ENCODE measurements at regions not wholly inside any gene's neighbourhood (a gene's known extent, or its start where the extent isn't known, plus 50 kb on each side); places are given as distances from the start of the nearest gene placed in this dataset.

DNA sequence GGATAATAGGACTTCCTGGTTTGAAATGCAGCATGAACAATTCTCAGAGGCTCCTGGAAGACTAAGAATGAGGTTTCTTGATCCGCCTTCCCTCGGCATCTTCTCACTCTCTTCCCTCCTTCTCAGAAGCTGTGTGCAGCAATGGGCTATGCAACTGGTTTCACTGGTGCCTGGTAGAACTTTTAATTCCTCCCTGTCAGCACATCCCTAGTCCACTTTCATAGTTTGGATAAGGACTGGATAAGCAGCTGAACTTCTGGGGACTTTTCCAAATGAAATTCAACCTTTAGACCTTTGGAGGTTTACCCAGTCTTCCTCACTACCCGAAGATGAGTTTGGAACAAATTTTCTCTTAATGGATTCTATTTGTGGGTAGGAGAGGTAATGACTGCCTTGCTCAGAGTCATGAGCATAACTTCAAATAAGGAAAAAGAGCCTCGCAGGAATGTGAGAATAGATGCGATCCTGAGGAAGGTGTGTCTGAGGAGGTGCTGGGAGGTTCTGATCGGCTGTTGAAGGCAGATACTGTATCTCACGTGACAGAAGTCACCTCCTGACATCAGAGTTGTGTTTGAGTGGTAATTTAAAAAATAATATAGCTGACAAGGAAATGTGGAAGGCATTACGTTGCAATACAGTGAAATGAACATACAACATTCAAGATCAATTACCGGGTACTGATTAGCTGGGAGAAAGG, 56.0 kb upstream of the HAND2 start (continued):
- no peak for TF ChIP-seq FOSL1 (IDR thresholded peaks at IDR 0.05; ENCODE audit: insufficient read depth, low read depth, low read length)
- TF ChIP-seq GTF2F1 (IDR thresholded peaks at IDR 0.05; ENCODE audit: borderline replicate concordance, low read depth, low read length): no peak
- TF ChIP-seq, protein P1, sequence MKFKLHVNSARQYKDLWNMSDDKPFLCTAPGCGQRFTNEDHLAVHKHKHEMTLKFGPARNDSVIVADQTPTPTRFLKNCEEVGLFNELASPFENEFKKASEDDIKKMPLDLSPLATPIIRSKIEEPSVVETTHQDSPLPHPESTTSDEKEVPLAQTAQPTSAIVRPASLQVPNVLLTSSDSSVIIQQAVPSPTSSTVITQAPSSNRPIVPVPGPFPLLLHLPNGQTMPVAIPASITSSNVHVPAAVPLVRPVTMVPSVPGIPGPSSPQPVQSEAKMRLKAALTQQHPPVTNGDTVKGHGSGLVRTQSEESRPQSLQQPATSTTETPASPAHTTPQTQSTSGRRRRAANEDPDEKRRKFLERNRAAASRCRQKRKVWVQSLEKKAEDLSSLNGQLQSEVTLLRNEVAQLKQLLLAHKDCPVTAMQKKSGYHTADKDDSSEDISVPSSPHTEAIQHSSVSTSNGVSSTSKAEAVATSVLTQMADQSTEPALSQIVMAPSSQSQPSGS (IDR thresholded peaks at IDR 0.05; ENCODE audit: low read length): no peak
- no peak for TF ChIP-seq ZNF274 (IDR thresholded peaks at IDR 0.05; ENCODE audit: borderline replicate concordance, extremely low read depth, low read length)
